Body of pancreas (tissue), 4 donors: ENCODE measurements at regions not wholly inside any gene's neighbourhood (a gene's known extent, or its start where the extent isn't known, plus 50 kb on each side); places are given as distances from the start of the nearest gene placed in this dataset.

Source experiments
- ATAC-seq: fragments of 150-250 bp; one replicate; pipeline ENCODE4 v1.9.1; 2016
- DNase-seq, 4 donors: peaks; one replicate each; pipeline ENCODE4 v3.0.0-alpha.2; 2019
- H3K27ac ChIP-seq, 4 donors: fragments of 200-600 bp; sonication (generic); 1 replicate in 3 of 4; 2 replicates in 1 of 4; pipeline versions ENCODE4 v1.5.1 to v1.6.1; 2016 to 2019; ENCODE audit warnings: mild to moderate bottlenecking in 1 of 4, mixed read lengths in 1 of 4, moderate library complexity in 1 of 4
- H3K27me3 ChIP-seq, 2 donors: fragments of 200-600 bp; sonication (generic); one replicate each; pipeline ENCODE4 v1.6.0; 2016; ENCODE audit warnings: mild to moderate bottlenecking in 1 of 2
- H3K36me3 ChIP-seq, 2 donors: fragments of 200-600 bp; sonication (generic); replicated peaks in 1 of 2; 2 replicates each; pipeline ENCODE4 v1.5.1; 2016; ENCODE audit warnings: low read depth in 2 of 2; ENCODE audit not compliant: insufficient read depth in 1 of 2
- H3K4me1 ChIP-seq: fragments of 200-600 bp; sonication (generic); one replicate; pipeline ENCODE4 v1.6.0; 2016
- H3K4me3 ChIP-seq, 2 donors: fragments of 200-600 bp; sonication (generic); 1 replicate in 1 of 2; 2 replicates in 1 of 2; pipeline ENCODE4 v1.5.1; 2016 to 2019
- H3K9me3 ChIP-seq, 3 donors: fragments of 200-600 bp; sonication (generic); 1 replicate in 2 of 3; 2 replicates in 1 of 3; pipeline ENCODE4 v1.5.1; 2016
- POLR2A ChIP-seq, 3 donors: fragments of 450-650 bp; IDR thresholded peaks; one replicate each; pipeline ENCODE4 v1.6.1; 2016; ENCODE audit warnings: antibody characterized with exemption in 3 of 3, mild to moderate bottlenecking in 2 of 3
- WGBS, 2 donors: methylation state at CpG; one replicate each; pipeline ENCODE4 v1.1.5; 2017; 5-methylcytosine and 5-hydroxymethylcytosine counted together
- intact Hi-C: fragments of 100-400 bp; cut with DNase I; formaldehyde crosslinking; loops from one replicate; pipeline ENCODE4 v1.15.1; 2023
- TF ChIP-seq, protein P1 (sequence below), 7 experiments: fragments of 450-650 bp in 4 of 7; fragments of 200-600 bp in 3 of 7; sonication (generic) in 3 of 7; IDR thresholded peaks; one replicate each; pipeline ENCODE4 v1.5.1; 2016 to 2019; ENCODE audit warnings: antibody characterized with exemption in 7 of 7

DNA sequence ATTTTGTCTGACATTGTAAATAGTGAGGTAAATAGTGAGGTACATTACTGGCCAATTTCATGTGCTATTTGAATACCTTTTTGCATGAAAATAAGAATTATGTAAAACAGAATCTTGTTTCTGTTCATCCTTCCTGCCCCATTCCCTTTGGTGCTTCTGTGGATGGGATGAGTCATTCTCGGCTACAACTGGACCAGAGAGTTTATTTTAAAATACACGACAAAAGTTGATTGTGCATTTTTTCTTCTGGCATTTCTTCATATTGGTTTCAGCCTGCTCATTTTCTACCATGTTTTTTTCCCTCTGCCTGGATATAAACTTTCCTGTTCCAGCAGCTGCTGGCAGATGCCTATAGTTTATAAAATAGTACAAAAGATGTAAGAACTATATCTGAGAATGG, 107.5 kb downstream of the CYSLTR2 start:
- DNase-seq (no peak), ATAC-seq (no peak)
- H3K27me3 ChIP-seq: no peaks in the 10 kb centered on the region
- H3K4me3 ChIP-seq: no peak overlapping the region
- TF ChIP-seq POLR2A (IDR thresholded peaks at IDR 0.05): no peak
- TF ChIP-seq, protein P1, sequence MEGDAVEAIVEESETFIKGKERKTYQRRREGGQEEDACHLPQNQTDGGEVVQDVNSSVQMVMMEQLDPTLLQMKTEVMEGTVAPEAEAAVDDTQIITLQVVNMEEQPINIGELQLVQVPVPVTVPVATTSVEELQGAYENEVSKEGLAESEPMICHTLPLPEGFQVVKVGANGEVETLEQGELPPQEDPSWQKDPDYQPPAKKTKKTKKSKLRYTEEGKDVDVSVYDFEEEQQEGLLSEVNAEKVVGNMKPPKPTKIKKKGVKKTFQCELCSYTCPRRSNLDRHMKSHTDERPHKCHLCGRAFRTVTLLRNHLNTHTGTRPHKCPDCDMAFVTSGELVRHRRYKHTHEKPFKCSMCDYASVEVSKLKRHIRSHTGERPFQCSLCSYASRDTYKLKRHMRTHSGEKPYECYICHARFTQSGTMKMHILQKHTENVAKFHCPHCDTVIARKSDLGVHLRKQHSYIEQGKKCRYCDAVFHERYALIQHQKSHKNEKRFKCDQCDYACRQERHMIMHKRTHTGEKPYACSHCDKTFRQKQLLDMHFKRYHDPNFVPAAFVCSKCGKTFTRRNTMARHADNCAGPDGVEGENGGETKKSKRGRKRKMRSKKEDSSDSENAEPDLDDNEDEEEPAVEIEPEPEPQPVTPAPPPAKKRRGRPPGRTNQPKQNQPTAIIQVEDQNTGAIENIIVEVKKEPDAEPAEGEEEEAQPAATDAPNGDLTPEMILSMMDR (IDR thresholded peaks at IDR 0.05): no peak
- peaks cover 0 to 6% (median 0%) of the 10 kb centered on the region in 3 donors for H3K9me3 ChIP-seq
- WGBS, 2 donors: 69 to 72% methylated on average over 2 of the region's 2 CpGs
- no peak overlapping the region for H3K27ac ChIP-seq
- intact Hi-C loops: no loop called here
- no peaks in the 10 kb centered on the region for H3K4me1 ChIP-seq
- no peaks in the 10 kb centered on the region for H3K36me3 ChIP-seq

DNA sequence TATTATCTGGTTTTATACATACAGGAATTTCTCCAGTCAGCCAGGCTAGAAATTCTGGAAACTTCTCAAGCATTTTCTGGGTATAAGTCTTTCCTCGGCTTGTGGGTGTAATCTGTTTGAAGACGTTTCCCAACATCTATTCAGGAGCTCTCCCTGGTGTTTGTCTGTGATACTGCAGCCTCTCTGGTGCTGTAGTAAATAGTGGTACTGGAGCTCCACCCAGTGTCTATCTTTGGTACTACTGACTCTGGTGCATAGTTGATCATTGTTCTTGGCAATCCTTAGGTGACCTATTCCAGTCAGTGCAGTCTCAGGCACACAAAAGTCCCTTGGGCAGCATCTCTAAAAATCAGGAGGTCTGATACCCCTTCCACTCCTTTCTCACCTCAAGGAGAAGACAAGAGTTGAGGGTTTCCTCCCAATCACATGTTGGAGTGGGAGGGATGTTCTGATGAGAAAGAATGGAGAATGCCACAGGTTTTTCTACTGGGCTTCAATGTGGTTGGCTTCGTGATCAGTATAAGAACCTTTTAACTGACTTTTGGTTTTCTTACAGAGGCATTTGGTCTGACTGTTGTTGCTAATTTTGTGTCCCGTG, 115.5 kb downstream of the CYSLTR2 start:
- Histone ChIP-seq H3K4me1 (peaks cover 5% of the 10 kb centered on the region), H3K9me3 (peaks cover 0 to 6% (median 0%) of the 10 kb centered on the region in 3 donors), H3K27ac (no peak overlapping the region), H3K36me3 (no peaks in the 10 kb centered on the region), H3K27me3 (no peaks in the 10 kb centered on the region), H3K4me3 (no peak overlapping the region)
- ATAC-seq (peak; percentile 100), DNase-seq (peak; percentile 93 to 96 (median 95))
- TF ChIP-seq, protein P1 (IDR thresholded peaks at IDR 0.05): peak; percentile 96 to 100 (median 100)
- no peak for TF ChIP-seq POLR2A (IDR thresholded peaks at IDR 0.05)
- intact Hi-C loops: no loop called here
- WGBS, 2 donors: 24 to 40% methylated on average over 4 of the region's 4 CpGs

DNA sequence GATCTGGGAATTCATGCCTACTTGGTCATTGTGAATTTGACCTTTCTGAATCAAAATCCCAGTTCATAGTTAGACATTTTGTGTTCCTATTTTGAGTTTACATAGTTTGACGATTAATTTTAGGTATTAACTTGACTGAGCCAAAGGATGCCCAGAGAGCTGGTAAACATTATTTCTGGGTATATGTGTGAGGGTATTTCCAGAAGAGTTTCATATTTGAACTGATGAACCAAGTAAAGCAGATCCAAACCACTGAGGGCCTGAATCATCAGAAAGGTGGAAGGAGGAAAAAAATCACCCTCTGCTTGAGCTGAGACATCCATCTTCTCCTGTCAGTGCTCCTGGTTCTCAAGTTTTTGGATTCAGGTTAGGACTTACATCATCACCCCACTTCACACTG, 116.6 kb downstream of the CYSLTR2 start:
- intact Hi-C loops: loop anchor here (5.0 kb wide), 1 partner anchor 178 kb away; no protein-coding TSS in a partner anchor
- 75 to 85% methylated on average over 1 of the region's 1 CpG for WGBS, 2 donors

DNA sequence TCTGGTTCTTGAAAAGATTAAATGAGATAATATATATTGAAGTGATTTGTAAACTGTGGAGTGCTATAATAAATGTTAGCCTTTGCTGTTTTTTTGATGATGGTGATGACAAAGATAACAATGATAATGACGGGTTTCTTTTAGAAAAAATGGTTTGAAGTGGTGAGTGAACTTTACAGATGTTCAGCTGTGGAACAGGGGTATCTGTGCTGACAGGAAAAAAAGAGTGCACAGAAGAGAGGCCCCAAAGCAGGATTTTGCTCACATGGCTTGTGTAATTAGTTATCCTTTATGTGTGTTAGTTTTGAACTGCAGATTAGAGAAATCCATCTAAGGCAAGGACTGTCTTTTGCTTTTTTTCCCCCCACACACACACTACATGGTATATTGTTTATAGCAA, 119.2 kb downstream of the CYSLTR2 start:
- ATAC-seq: no peak
- Histone ChIP-seq H3K4me1 (peaks cover 5% of the 10 kb centered on the region), H3K36me3 (no peaks in the 10 kb centered on the region), H3K4me3 (no peak overlapping the region), H3K27me3 (no peaks in the 10 kb centered on the region), H3K27ac (no peak overlapping the region), H3K9me3 (no peaks in the 10 kb centered on the region)
- no peak for DNase-seq
- WGBS, 2 donors: 43 to 58% methylated on average over 1 of the region's 1 CpG
- intact Hi-C loops: loop anchor here (5.0 kb wide), 1 partner anchor 181 kb away; no protein-coding TSS in a partner anchor
- TF ChIP-seq, protein P1 (IDR thresholded peaks at IDR 0.05): no peak
- TF ChIP-seq POLR2A (IDR thresholded peaks at IDR 0.05): no peak

More for the DNA sequence above, 116.6 kb downstream of the CYSLTR2 start:
- ATAC-seq (no peak), DNase-seq (no peak)
- no peaks in the 10 kb centered on the region for H3K36me3 ChIP-seq
- H3K9me3 ChIP-seq: peaks cover 0 to 3% (median 0%) of the 10 kb centered on the region in 3 donors
- H3K27me3 ChIP-seq: no peaks in the 10 kb centered on the region
- no peak overlapping the region for H3K4me3 ChIP-seq
- H3K27ac ChIP-seq: no peak overlapping the region
- TF ChIP-seq, protein P1 (IDR thresholded peaks at IDR 0.05): no peak
- no peak for TF ChIP-seq POLR2A (IDR thresholded peaks at IDR 0.05)
- H3K4me1 ChIP-seq: peaks cover 5% of the 10 kb centered on the region
